Panc1 (cell line): ENCODE measurements at regions not wholly inside any gene's neighbourhood (a gene's known extent, or its start where the extent isn't known, plus 50 kb on each side); places are given as distances from the start of the nearest gene placed in this dataset.

Experiments
- POLR2AphosphoS5 ChIP-seq: IDR thresholded peaks from 2 replicates; pipeline ENCODE4 v1.6.1; 2012; ENCODE audit warnings: mild to moderate bottlenecking, low read depth, low read length, moderate library complexity
- SIN3A ChIP-seq: IDR thresholded peaks from 2 replicates; pipeline ENCODE4 v1.6.1; 2012; ENCODE audit warnings: low read depth, mild to moderate bottlenecking, low read length, moderate library complexity, borderline replicate concordance; ENCODE audit not compliant: insufficient read depth
- TCF7L2 ChIP-seq: IDR thresholded peaks from 2 replicates; pipeline ENCODE4 v1.6.1; 2011; ENCODE audit warnings: mild to moderate bottlenecking, low read depth, low read length, inconsistent platforms
- TF ChIP-seq, protein P1 (sequence below): fragments of 450-650 bp; IDR thresholded peaks from 2 replicates; pipeline ENCODE4 v1.5.1; 2017; ENCODE audit warnings: mild to moderate bottlenecking
- TF ChIP-seq, protein P2 (sequence below), 2 experiments: IDR thresholded peaks; 2 replicates each; pipeline ENCODE4 v1.6.1; 2011 to 2012; ENCODE audit warnings: low read depth in 2 of 2, control low read depth in 1 of 2, low read length in 1 of 2, mild to moderate bottlenecking in 1 of 2, moderate library complexity in 1 of 2; ENCODE audit not compliant: insufficient read depth in 1 of 2

- TF ChIP-seq, protein P1, sequence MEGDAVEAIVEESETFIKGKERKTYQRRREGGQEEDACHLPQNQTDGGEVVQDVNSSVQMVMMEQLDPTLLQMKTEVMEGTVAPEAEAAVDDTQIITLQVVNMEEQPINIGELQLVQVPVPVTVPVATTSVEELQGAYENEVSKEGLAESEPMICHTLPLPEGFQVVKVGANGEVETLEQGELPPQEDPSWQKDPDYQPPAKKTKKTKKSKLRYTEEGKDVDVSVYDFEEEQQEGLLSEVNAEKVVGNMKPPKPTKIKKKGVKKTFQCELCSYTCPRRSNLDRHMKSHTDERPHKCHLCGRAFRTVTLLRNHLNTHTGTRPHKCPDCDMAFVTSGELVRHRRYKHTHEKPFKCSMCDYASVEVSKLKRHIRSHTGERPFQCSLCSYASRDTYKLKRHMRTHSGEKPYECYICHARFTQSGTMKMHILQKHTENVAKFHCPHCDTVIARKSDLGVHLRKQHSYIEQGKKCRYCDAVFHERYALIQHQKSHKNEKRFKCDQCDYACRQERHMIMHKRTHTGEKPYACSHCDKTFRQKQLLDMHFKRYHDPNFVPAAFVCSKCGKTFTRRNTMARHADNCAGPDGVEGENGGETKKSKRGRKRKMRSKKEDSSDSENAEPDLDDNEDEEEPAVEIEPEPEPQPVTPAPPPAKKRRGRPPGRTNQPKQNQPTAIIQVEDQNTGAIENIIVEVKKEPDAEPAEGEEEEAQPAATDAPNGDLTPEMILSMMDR, result no peak
- TF ChIP-seq SIN3A, result no peak
- TF ChIP-seq POLR2AphosphoS5, result no peak
- TF ChIP-seq, protein P2, sequence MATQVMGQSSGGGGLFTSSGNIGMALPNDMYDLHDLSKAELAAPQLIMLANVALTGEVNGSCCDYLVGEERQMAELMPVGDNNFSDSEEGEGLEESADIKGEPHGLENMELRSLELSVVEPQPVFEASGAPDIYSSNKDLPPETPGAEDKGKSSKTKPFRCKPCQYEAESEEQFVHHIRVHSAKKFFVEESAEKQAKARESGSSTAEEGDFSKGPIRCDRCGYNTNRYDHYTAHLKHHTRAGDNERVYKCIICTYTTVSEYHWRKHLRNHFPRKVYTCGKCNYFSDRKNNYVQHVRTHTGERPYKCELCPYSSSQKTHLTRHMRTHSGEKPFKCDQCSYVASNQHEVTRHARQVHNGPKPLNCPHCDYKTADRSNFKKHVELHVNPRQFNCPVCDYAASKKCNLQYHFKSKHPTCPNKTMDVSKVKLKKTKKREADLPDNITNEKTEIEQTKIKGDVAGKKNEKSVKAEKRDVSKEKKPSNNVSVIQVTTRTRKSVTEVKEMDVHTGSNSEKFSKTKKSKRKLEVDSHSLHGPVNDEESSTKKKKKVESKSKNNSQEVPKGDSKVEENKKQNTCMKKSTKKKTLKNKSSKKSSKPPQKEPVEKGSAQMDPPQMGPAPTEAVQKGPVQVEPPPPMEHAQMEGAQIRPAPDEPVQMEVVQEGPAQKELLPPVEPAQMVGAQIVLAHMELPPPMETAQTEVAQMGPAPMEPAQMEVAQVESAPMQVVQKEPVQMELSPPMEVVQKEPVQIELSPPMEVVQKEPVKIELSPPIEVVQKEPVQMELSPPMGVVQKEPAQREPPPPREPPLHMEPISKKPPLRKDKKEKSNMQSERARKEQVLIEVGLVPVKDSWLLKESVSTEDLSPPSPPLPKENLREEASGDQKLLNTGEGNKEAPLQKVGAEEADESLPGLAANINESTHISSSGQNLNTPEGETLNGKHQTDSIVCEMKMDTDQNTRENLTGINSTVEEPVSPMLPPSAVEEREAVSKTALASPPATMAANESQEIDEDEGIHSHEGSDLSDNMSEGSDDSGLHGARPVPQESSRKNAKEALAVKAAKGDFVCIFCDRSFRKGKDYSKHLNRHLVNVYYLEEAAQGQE (IDR thresholded peaks at IDR 0.05; ENCODE audit: insufficient read depth in 1 of 2, low read depth in 2 of 2, low read length in 1 of 2), result no peak
- no peak for TF ChIP-seq TCF7L2
Measured at GRCh38 chr7:68776326-68776725, 821.9 kb upstream of the AUTS2 start.
